ENCODE measurements at regions not wholly inside any gene's neighbourhood (a gene's known extent, or its start where the extent isn't known, plus 50 kb on each side); places are given as distances from the start of the nearest gene placed in this dataset.

GRCh38 chr6:145534989-145535388, 200.3 kb downstream of the EPM2A start:
- TF ChIP-seq CTCF (IDR thresholded peaks at IDR 0.05; ENCODE audit: low read depth, low read length, poor library complexity, severe bottlenecking) (no peak), EZH2phosphoT487 (IDR thresholded peaks at IDR 0.05; ENCODE audit: borderline replicate concordance, low read length) (no peak)
